ENCODE measurements at regions not wholly inside any gene's neighbourhood (a gene's known extent, or its start where the extent isn't known, plus 50 kb on each side); places are given as distances from the start of the nearest gene placed in this dataset.
"Not testable (repeated sequence)": the region's sequence is repeated elsewhere in the genome, so short reads cannot be mapped to it uniquely, and the experiment has no call there.

- DNase-seq (ENCODE audit: low spot score) = not testable (repeated sequence)
Observed at GRCh38 chr6:54564188-54564587, 255.9 kb downstream of the TINAG start.

DNA sequence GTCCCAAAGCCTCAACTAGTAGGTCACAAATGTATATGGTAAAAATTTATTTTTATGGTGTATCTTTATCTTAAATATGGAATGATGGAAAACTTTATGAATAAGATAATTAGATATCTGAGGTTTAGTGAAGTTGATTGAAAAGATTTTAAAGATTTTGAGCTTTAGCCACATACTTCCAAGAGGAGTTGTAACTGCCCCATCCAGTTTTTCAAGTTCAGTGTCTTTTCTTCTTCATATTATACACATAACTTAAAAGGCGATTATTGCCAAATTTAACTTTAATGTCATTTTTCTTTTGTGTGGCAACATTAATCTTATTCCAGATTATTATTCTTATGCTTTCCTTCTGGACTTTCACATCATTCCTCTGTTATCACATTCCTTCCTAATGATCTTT is 266.4 kb downstream of the TINAG start:
- no peak for DNase-seq (ENCODE audit: low spot score)

DNA sequence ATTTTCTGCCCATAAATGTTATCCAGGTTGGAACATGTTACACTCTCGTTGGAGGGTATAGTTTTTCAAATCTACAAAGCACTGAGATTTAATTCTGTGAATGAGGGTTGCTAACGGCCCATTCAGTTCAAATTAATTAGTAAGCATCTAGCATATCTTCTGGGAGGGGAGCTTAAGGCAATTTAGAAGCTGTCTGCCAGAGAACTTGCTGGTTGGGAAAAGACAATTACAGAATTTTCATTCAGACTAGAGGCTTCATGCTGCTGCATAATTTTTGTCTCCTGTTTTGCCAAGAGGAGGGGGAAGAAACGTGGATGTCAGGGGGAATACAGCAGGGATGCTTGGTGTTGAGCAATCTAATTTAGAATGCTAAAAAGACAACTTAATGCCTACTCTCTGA is 268.3 kb upstream of the FAM83B start:
- DNase-seq (ENCODE audit: low spot score) = no peak

GRCh38 chr6:54579011-54579410 is 267.6 kb upstream of the FAM83B start:
- no peak for DNase-seq (ENCODE audit: low spot score)

DNA sequence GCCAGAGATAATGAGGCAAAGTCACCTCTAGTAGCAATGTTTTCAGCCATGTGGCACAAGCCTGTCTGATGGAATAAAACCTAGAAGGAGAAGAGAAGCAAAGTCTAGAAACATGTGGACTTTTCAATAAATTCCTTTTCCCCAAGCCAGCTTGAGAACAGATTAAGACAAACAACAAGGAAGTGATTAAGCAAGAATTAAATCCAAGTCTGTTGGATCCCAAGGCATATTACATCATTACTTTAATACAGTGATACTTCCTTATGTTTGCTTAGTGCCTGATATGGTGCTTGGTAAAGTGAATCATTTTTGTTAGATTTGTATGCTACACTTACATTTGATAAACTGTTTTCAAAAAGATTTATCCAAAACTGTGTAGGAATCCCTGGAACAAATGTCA is 260.3 kb upstream of the FAM83B start:
- no peak for DNase-seq (ENCODE audit: low spot score)

- DNase-seq (ENCODE audit: low spot score) = no peak
Observed at GRCh38 chr6:54587277-54587676, 259.3 kb upstream of the FAM83B start.

DNA sequence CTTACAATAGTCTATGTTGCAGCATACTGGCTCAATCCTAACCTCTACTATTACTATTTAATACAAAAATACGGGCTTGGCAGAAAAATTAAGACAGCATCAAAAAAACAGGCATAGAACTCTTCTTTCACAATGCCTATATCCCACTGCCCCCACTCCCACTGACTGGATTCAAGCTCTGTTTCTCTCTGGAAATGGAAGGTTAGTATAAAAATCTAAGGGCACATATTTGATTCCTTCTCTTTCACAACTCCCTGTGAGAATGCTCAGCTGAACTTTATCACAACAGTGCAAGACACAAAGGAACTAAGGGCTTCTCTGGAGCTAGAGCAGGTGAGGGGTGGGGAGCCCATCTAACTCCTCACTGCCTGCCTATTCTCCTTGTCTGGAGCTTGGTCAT is 258.4 kb upstream of the FAM83B start:
- DNase-seq (ENCODE audit: low spot score) = no peak

DNA sequence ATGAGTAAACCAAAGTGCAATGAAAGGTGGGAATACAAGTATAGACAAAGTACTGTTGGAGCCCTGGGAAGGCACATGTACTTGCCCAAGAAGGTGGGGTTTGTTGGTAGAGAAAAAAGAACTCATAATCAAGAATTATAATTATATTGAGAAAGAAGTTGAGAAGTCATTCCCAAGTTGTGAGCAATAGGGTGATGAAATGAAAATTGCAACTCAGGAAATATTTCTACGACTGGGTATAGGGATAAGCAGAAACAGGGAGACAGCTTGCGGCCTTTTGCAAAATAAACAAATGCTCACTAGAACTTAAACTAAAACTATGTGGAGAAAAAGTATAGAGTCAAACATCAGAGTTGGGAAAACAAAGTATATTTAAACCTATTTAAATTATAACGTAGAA is 250.7 kb upstream of the FAM83B start:
- no peak for DNase-seq (ENCODE audit: low spot score)

DNA sequence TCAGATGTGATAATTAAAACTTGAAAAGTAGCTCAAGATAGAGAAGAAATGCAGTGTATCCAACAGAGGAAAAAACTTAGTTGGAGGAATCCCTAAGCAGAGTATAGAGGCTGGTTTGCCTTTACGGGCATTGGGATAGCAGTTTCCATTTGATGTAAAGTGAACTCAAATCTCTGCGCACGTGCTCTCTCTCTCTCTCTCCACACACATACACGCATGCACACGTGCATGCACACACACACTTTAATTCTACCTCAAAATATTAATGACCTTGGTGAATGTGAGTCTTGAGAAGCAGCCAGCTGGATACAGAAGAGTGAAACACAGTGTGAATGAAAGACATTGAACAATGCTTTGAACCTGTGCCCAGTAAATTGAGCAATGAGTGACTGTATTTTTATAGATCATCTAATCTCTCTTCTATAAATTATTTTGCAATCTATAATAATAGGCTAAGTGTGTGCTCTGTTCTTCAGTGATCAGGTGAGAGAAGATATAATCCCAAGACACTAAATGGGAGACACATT is 247.7 kb upstream of the FAM83B start:
- no peak for DNase-seq (ENCODE audit: low spot score)

DNA sequence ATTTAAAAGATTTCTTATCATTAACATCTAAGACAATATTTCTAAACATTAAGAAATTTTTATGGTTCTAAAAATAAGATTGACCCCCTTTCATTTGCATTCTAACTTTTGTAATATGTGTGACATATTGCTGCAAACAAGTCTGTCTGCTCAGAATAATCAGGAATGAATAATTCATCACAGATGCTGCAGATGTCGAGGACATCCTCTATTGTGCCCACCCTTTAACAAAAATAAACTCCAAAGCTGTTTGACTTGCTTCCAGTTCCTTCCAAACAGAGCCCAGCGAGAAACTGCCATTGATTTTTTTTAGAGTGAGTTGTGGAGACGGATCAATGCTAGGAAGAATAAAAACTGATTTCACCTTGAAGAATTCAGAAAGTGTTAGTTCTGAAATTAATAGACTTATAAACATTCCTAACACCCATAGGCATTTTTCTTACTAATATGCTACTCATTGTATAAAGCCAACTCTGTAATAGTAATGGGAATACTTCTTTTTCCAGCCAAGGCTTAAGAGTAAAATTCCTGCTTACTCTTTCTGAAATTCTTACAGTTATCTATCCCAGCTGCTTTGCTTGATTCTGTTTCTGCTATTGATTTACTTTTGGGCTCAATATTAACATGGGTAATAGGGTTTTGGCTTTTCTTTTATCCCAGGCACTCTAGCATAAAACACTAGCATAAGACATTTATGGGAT is 244.8 kb upstream of the FAM83B start:
- DNase-seq (ENCODE audit: low spot score) = no peak

- no peak for DNase-seq (ENCODE audit: low spot score)
Observed at GRCh38 chr6:54602591-54602990, 244.0 kb upstream of the FAM83B start.

- DNase-seq (ENCODE audit: low spot score) = no peak
Observed at GRCh38 chr6:54609981-54610380, 236.6 kb upstream of the FAM83B start.

DNA sequence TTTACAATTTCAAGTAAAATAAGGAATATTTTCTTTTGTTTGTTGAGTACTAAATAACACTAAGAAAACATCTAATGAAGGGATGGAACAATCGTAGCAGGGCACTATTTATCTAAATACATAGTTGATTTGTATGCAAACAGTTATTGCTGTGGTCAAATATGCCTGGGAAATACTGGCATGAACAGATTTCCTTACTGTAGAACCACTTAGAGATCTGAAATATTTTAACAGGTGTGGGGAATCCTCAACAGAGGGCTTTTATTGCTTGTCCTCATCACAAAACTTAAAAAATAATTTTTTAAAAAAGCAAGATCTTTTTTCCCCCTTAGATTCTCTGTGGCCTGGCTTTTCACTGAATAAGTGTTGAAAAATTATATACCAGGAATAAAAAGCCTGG is 233.0 kb upstream of the FAM83B start:
- no peak for DNase-seq (ENCODE audit: low spot score)

DNA sequence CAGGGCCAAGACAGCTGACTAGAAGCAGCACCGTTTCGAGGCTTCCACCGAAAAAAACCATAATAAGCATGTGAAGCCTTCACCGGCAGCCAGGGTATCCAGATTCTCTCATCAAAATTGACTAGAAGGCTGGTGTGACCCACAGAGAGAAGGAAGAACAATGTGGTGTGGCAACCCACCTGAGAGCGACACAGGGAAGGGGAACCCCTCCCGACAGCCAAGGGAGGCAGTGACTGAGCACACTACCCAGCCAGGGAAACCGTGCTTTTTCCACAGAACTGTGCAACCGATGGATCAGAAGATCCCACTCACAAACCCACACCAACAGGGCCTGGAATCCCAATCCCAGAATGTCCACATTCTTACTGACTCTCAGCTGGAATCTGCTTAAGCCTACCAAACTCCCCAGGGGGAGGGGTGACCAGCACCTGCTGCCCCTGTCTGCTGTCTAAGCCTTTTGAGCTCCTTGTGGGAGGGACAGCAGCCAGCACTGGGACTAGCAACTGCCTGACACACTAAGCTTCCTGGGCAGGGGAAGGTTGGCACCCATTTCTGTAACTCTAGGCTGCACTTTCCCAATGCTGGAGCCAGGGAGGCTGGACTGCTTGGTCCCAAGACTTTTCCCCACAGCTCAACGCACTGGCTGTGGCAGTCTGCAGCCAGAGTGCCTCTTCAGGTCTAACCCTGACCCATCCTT is 231.9 kb upstream of the FAM83B start:
- DNase-seq (ENCODE audit: low spot score) = no peak

DNA sequence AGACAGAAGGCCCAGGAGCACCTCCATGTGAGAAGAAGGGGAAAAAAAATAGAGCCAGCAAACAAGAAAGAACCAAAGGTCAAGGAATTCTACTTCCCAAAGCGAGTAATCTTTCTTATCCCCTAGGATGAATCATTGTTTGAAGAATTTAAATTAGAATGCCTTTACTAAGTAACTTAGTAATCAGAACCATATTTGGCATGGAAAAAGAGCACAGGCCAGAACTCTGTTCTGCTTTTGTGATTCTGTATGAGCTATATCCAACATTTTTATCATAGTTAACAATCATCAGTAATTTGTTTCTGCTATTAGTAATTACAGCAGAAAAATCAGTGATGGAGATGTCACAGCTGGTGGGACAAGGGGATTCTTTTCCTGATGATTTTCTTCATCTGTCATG is 228.8 kb upstream of the FAM83B start:
- no peak for DNase-seq (ENCODE audit: low spot score)

DNA sequence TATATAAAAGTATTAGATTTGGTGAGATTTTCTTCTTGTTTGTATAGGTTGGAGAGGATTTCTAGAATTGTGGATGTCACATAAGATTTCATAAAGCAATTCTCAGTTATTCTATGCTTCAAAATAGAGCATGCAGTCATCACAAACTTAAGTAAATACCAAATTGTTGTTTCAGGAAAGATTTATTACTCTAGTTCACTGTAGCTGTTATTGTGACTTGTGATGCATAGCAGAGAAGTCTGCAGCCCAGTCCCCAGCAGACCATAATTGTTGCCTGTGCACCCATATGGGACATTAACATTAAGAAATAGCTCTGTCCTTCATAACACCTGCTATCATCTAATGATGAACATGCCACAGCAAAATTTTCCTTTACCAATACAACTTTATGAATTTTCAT is 228.0 kb upstream of the FAM83B start:
- DNase-seq (ENCODE audit: low spot score) = no peak

DNA sequence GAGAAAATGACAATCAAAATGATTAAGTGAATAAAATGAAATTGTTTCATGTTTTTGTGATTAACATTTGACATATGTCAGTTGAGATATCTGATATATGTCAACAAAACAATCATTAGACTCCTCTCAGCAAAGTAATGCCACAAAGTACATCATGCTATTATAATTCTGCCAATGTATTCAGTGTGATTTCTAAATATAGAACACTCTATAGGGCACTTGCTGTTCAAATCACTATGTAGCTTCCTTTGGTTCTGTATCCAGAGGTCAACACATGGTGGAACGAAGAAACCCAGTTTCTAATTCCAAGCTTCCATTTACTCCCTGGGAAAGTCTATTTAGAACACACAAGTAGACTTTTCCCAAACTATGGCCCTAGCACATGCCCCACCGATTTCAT is 227.5 kb upstream of the FAM83B start:
- no peak for DNase-seq (ENCODE audit: low spot score)

GRCh38 chr6:54621285-54621684 is 225.3 kb upstream of the FAM83B start:
- DNase-seq (ENCODE audit: low spot score) = no peak

GRCh38 chr6:54624216-54624615 is 222.4 kb upstream of the FAM83B start:
- no peak for DNase-seq (ENCODE audit: low spot score)

DNA sequence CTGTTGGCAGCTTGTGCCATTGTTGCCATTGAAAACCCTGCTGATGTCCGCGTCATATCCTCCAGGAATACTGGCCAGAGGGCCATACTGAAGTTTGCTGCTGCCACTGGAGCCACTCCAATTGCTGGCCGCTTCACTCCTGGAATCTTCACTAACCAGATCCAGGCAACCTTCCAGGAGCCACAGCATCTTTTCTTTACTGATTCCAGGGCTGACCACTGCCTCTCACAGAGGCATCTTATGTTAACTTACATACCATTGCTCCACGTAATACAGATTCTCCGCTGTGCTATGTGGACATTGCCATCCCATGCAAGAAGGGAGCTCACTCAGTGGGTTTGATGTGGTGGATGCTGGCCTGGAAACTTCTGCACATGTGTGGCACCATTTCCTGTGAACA is 221.8 kb upstream of the FAM83B start:
- DNase-seq (ENCODE audit: low spot score) = no peak

GRCh38 chr6:54629131-54629530 is 217.4 kb upstream of the FAM83B start:
- DNase-seq (ENCODE audit: low spot score) = no peak

DNA sequence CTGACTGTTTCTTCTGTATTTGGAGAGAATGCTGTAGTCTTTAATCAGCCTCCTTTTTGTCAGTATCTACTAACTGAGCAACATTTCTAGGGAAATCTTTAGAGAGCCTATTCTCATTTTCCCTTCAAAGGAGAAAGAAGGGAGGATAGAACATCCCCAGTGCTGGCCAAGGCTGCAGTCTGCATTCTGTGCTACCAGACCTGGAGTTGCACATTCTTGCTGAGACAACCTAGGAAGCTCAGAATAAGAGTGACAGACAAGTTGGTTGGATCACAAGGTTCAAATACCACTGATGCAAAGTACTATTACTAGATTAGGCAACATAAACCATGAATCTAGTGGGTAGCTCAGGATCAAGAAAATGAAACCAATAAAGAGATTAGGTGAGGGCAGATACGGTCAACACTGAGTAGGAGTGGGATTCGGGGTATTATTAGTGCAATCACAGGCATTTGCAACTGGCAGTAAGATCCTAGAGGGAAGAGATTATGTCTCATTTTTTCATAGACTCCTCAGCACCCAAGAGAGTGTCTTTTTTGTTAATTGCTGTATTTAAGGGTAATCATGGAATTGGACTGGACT is 213.5 kb upstream of the FAM83B start:
- no peak for DNase-seq (ENCODE audit: low spot score)

DNA sequence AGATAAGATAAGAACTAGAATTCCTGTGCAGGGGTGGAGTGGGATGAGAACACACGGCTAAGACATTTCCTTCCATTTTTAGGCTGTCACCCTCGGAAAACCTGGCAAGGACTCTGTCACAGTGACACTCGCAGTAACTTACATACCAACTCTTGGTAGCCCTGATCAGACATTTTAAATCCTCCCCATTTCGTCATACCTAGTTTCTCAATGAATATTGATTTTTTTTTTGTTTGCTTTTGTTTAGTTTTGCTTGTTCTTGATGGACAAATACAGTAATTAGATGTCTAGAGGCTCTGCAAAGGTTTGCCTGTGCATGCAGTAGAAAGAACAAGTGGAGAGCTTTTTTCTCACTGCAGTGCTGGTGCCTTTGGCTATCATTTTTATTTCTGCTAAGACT is 213.0 kb upstream of the FAM83B start:
- no peak for DNase-seq (ENCODE audit: low spot score)

Measured in hematopoietic multipotent progenitor cell treated with erythropoietin and hydrocortisone succinate and interleukin-3 and kit ligand, for 15 days (in vitro differentiated cells).